GM19035 (cell line): ENCODE measurements at regions not wholly inside any gene's neighbourhood (a gene's known extent, or its start where the extent isn't known, plus 50 kb on each side); places are given as distances from the start of the nearest gene placed in this dataset.
"Not testable (repeated sequence)": the region's sequence is repeated elsewhere in the genome, so short reads cannot be mapped to it uniquely, and the experiment has no call there.

ENCODE experiments used
- ATAC-seq: cut with Tn5 transposase; IDR thresholded peaks from one replicate; pipeline ENCODE4 v1.9.1; 2021; ENCODE audit not compliant: unreplicated experiment

GRCh38 chr9:82880336-82881050, 182.4 kb downstream of the RASEF start:
- ATAC-seq, result no peak

- ATAC-seq, result no peak
Observed at GRCh38 chr9:82882138-82882537, 180.8 kb downstream of the RASEF start.

- no peak for ATAC-seq
Observed at GRCh38 chr9:82882748-82883147, 180.2 kb downstream of the RASEF start.

- no peak for ATAC-seq
Observed at GRCh38 chr9:82883436-82883835, 179.5 kb downstream of the RASEF start.

GRCh38 chr9:82883974-82884373, 179.0 kb downstream of the RASEF start:
- ATAC-seq, result not testable (repeated sequence)

GRCh38 chr9:82890401-82890800, 172.5 kb downstream of the RASEF start:
- ATAC-seq, result no peak

- ATAC-seq, result no peak
Observed at GRCh38 chr9:82890865-82891264, 172.1 kb downstream of the RASEF start.

- ATAC-seq, result no peak
Observed at GRCh38 chr9:82891321-82891720, 171.6 kb downstream of the RASEF start.

GRCh38 chr9:82893549-82893948, 169.4 kb downstream of the RASEF start:
- ATAC-seq, result no peak

GRCh38 chr9:82894548-82894947, 168.4 kb downstream of the RASEF start:
- ATAC-seq, result no peak

- ATAC-seq, result no peak
Observed at GRCh38 chr9:82894961-82895821, 167.8 kb downstream of the RASEF start.

GRCh38 chr9:82895822-82896110, 167.2 kb downstream of the RASEF start:
- no peak for ATAC-seq

GRCh38 chr9:82903503-82903902, 159.4 kb downstream of the RASEF start:
- no peak for ATAC-seq

- ATAC-seq, result no peak
Observed at GRCh38 chr9:82911996-82912395, 150.9 kb downstream of the RASEF start.

GRCh38 chr9:82912645-82913044, 150.3 kb downstream of the RASEF start:
- ATAC-seq, result no peak

GRCh38 chr9:82916238-82916637, 146.7 kb downstream of the RASEF start:
- not testable (repeated sequence) for ATAC-seq

- no peak for ATAC-seq
Observed at GRCh38 chr9:82920154-82920553, 142.8 kb downstream of the RASEF start.

GRCh38 chr9:82922686-82923085, 140.3 kb downstream of the RASEF start:
- no peak for ATAC-seq

GRCh38 chr9:82923092-82923911, 139.6 kb downstream of the RASEF start:
- ATAC-seq, result no peak

- no peak for ATAC-seq
Observed at GRCh38 chr9:82923912-82924605, 138.9 kb downstream of the RASEF start.
